Ramos (cell line): ENCODE measurements at regions not wholly inside any gene's neighbourhood (a gene's known extent, or its start where the extent isn't known, plus 50 kb on each side); places are given as distances from the start of the nearest gene placed in this dataset.

ENCODE experiments used
- in situ Hi-C: fragments of 300-500 bp; cut with MboI; formaldehyde crosslinking; loops from one replicate; pipeline ENCODE4 v1.14.3; 2022; ENCODE audit warnings: low sequenced_read_pairs; ENCODE audit not compliant: unreplicated experiment

DNA sequence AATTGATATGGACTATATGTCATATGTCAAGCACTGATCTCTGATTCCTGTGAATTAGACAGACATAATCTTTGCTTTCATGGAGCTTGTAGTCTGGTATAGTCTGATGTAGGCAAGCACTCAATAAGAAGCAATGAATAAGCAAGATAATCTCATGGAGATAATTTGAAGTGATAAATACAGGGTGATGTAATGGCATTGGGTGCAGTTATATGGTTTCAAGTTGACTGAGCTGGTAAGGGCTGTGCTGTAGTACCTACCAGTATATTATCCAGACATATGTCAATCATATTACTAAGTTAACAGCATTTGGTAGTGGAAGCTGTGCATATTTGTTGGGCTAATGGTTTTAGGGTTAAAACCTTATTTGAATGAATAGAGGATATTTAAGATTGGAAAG, 117.5 kb upstream of the PRPS1L1 start:
- in situ Hi-C loops, result no loop called here

DNA sequence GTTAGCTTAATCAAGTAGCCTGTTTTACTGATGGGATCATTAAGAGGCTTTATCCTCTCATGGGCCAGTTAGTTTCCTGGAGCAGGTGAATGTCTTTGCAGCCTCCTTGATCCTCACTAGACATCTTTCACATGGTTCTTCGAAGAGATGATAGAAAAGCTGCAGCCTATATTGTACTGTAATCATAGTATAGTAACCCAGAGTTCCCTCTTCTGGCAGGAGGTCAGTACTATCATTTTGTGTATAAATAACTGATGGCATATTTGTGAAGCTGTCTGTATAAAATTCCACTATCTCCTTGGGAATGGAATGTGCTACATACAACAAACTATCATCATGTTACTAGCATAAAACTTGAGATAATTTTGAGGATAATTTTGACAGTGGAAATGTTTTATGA, 123.8 kb upstream of the PRPS1L1 start:
- in situ Hi-C loops, result no loop called here

DNA sequence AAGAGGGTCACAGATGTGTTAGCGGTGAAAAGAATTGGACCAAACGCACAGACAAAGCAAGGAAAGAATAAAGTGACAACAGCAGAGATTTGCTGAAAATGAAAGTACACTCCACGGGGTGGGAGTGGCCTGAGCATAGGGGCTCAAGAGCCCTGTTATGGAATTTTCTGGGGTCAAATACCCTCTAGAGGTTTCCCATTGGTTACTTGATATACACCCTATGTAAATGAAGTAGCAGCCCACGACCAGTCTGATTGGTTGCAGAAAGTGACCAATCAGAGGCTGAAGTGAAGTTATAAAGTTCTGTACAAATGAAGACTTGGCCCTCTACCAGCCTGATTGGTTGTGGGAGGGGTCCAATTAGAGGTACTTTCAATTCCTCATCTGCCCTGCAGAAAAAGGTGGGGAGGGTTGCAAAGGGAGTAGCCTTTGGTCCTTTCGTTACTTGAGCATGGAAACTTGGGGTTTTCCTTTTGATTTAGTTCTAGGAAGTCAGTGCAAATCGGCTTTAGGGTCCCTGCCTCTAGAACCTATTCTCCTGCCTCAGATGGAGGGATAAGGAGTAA, 125.6 kb upstream of the PRPS1L1 start:
- in situ Hi-C loops, result no loop called here

DNA sequence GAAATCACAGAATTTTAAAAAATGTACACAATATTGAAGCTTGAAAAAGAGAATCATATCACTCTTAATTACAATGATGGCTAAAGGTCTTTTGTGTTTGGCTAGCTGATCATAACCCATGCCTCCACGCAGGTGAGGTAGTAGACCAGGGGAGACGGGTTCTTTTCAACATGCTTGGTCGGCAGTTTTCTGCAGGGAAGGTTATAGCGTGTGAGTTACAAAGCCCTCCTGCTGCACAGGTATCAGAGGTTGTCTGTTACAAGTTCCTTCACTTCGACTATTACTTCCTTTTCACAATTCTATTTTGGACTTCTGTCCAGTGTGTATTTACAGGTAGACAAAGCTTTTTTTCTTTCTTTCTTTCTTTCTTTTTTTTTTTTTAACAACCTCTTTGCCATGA, 127.1 kb upstream of the PRPS1L1 start:
- in situ Hi-C loops, result no loop called here

DNA sequence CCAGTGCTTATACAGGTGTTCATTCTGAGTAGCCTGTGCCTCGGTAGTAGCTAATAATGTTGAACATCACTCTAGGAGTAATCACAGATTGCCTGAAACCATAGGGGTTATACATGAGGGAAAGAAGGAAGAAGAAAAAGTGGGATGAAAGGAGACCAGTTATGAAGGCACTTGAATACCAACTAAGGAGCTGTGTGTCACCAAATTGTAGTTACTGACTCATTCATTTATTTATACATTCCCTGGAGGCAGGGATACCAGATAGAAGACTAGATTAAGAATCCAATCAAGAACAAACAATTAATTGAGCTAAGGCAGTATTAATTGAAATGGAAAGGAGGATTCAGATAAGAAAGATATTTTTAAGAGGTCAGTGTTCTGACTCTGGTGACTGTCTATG, 129.6 kb upstream of the PRPS1L1 start:
- in situ Hi-C loops, result no loop called here

DNA sequence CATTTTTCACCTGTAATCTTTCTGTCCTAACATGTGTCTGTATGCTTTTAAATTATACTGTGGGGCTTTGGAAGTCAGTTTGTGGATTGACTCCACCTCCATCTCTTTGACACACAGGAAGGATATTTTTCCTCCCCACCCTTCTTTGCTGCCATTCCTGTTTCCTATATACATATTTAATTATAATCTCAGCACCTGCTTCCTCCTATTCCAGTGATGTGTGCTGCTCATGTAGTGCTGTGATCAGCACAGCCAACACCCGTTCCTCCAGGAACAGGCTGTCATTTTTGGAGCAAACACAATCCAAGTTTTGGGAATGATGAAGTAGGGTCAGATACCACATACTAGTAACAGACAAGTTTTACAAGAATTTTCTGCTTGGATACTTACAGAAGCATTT, 135.0 kb upstream of the PRPS1L1 start:
- in situ Hi-C loops, result no loop called here

DNA sequence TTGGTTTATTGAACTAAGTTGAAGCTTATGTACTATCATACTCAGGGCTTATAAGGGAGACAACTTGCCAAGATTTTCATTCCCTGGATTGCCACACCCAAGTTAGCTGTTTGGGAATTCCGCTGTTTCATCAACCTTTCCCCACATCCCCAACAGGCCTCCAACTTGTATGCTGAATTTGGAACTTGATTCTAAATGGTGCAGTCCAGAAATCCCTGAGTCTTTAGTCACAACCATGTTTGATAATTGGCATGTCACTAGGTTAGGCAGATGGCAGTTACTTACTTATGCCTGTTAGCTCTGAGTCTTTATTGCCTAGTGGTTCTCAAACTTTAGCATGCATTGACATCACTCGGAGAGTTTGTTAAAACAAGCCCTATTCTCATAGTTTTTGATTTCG, 135.4 kb upstream of the PRPS1L1 start:
- in situ Hi-C loops, result no loop called here

DNA sequence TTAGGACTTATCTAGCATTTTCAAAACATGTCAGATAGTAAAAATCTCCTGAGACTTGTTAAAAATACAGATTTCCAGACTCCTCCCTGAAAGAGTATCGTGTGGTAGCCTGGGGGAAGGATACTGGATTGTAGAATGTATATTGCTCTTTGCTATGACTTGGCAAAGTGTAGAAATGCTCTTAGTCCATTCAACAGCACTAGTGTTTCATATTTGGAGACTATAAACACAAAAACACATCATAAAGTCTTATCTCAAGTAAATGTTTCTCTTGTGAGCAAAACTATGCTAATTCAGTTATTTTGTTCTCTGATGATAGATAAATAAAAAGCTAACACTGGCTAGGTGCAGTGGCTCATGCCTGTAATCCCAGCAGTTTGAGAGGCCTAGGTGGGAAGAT, 137.5 kb upstream of the PRPS1L1 start:
- in situ Hi-C loops, result no loop called here

DNA sequence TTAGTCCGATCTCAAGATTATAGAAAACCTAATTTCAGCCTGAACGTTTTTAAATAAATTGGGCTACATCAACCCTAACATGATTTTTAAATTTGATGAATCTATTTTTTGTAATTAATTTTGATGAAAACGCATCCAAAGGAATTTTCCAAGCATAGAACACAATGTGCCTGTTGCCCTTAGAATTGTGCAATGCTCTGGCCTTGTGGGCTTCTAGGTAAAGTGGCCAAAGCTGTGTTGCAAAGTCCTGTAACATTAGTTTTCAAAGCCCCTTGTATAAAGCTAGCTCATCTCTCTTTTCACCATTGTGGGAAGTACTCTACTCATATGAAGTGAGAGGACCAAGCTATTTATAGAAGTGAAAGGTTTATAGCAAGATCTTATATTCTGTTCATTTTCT, 138.4 kb upstream of the PRPS1L1 start:
- in situ Hi-C loops, result no loop called here

DNA sequence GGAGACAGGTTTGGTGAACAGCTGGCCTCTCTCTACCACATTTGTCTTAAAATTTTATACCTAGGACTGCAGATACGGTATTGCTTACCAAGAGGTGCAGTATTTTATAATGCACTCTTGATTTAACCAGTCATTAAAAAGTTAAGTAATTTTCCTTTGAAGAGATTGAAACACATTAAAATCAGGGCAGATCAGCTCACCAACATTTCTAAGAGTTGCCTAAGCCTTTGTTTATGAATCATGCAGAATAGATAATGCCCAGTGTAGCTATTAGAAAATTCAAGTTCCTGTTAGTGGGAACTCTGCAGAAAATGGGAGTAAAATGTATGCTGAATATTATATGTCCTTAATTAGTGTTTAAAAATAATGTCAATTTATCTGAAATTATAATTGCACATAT, 140.2 kb upstream of the PRPS1L1 start:
- in situ Hi-C loops, result no loop called here

DNA sequence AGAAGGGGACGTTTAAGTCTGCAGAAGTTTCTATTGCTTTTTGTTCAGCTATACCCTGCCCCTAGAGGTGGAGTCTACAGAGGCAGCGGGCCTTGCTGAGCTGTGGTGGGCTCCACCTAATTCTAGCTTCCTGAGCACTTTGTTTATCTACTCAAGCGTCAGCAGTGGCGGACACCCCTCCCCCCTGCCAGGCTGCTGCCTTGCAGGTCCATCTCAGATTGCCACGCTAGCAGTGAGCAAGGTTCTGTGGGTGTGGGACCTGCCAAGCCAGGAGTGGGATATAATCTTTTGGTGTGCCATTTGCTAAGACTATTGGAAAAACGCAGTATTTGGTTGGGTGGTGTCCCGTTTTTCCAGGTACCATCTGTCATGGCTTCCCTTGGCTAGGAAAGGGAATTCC, 147.3 kb upstream of the PRPS1L1 start:
- in situ Hi-C loops, result no loop called here

DNA sequence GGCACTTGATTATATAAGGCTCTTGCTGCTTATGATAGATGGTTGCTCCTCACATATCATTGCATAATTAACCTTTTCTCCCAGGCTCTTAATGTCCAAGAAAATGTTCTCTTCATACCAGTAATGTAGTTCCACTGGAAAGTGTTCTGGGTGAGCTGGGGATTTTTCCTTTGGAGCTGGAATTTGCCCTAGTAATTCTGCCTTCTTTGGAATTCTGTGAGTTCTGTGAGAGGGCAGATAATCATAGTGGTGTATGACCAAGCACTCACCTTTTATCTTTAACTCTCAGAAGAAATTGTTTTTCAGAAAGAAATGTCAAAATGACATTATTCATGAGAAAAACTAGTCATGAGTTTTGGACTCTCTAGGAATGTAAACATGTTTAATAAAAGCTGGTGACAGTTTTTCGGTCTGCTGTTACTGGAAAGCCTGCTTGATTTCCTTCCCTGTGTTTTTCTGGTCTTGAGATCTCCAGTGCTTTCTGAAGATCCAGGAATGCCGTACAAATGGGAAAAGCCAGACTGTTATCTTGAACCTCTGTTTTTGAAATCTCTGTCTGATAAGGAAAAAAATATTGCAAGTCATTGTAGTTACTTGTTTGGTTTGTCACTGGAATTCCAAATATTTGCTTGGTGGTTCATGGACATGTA, 148.3 kb upstream of the PRPS1L1 start:
- in situ Hi-C loops, result no loop called here

DNA sequence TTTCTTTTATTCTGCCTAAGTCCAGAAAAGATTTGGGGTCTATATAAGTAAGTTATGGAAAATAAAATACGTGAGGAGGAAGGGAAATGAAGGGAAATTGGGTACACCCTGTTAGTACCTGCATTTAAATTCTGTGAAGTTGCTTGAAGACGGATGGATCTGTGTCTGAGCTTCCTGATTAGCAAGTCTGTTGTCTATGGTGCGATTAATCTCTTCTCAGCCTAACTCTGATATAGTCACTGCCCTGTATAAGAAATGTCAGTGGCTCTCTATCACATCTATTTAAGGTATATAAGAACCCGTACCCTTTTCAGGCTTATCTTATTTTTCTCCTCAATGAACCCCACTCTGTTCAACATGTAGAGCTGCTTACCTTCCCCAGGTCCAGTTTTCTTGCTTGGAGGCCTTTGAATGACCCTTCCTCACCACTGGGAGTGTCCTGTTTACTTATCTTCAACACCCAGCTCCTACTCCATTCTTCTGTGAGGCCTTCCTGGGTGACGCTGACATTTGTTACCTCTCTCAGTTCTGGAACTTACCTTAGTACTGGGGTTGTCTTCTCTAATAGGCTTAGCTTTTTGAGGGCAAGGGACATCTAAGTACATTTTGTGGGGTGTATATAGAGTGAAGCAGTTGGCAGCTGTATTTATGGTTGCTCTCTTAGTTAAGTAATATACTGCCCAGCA, 149.6 kb upstream of the PRPS1L1 start:
- in situ Hi-C loops, result no loop called here

DNA sequence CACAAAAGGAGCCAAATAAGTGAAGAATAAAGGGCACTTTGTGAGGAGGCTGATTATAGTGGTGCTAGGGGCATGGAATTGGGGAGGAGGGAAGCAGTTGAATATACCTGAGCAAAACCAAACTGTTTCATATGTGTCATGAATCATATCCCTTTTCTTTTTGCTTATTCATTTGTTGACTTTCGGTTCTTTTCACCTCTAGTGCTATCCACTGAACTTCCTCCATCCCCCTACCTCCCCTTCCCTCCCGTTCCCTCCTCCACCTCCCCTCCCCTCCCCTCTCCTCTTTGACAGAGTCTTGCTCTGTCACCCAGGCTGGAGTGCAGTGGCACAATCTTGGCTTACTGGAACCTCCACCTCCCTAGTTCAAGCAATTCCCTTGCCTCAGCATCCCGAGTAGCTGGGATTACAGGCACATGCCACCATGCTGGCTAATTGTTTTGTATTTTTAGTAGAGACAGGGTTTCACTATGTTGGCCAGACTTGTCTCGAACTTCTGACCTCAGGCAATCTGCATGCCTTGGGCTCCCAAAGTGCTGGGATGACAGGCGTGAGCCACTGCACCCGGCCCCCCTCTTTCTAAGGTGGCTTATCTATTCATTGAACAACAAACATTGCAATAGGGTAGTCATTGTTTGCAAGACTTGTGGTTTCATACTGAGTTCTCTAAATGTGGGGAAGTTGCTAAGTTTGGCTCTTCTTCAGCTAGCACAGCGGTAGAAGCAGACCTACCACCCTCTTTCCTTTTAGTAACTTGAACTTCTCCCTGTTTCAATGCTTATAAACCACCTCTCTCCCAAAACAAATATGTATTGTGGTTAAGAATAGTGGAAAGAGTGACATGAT, 150.4 kb upstream of the PRPS1L1 start:
- in situ Hi-C loops, result no loop called here

DNA sequence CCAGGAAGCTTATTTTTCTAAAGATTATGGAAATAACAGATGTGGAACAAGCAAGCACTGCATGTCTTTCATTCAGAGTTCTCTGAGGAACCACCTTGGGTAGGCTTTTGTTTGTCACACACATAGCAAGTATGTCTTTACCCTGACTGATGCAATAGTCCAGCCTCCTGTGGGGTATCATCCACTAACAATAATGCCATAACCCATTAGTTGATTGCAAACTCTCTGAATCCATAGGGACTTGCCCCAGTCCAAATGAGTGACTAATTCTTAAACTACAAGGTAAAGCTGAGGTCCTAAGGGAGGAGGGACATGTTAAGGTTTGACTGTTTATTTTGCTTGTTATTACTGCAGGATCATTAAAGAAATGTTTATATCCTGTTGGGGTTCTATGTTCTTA, 151.4 kb upstream of the PRPS1L1 start:
- in situ Hi-C loops, result no loop called here

DNA sequence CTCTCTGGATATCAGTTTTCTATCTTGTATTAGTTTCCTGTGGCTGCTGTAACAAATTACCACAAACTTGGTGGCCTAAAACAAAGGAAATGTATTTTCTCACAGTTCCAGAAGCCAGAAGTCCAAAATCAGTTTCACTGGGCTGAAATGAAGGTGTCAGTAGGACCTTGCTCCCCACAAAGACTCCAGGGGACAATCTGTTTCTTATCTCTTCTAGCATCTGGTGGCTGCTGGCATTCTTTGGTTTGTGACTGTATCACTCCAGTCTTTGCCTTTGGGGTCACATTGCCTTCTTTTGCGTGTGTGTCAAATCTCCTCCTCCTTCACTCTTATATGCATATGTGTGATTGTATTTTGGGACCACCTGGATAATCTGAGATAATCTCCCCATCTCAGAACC, 153.0 kb upstream of the PRPS1L1 start:
- in situ Hi-C loops, result no loop called here

DNA sequence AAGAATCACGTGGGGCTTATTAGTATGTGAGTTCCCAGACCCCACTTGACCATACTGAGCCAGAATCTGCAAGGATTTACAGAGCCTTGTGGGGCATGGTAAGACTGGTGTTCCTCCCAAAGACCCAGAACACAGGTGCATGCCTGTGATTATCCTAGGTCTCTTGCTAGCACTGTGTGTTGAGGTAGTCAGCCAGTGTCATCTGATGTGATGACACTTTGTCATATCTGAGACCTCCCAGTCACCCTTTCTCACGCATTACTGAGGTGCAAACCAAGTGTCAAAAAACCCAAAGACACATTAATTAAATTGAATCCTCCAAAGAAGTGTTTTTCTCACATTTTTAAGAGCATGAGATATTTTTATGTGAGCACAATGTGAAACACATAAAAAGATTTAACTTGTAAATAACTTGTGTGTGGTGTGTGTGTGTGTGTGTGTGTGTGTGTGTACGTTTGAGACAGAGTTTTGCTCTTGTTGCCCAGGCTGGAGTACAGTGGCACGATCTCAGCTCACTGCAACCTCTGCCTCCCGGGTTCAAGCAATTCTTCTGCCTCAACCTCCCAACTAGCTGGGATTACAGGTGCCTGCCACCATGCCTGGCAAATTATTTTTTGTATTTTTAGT, 162.0 kb upstream of the PRPS1L1 start:
- in situ Hi-C loops, result no loop called here

DNA sequence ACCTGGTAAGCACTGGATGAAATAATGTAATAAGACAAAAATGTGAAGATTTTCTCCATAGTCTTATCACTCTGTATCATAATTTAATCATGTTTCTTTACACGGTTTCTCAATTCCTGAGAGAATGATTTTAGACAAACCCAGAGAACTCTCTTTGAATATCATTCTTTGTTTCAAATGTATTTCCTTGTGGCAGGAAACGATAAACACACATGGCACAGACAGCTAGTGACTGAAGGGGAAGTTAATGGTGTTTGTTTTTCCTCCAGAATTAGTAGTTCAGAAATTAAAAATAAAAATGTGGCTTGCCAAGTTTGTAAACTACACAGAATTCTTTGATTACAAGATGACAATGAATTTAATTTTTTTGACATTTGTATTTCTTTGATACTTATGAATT, 163.7 kb upstream of the PRPS1L1 start:
- in situ Hi-C loops, result no loop called here

DNA sequence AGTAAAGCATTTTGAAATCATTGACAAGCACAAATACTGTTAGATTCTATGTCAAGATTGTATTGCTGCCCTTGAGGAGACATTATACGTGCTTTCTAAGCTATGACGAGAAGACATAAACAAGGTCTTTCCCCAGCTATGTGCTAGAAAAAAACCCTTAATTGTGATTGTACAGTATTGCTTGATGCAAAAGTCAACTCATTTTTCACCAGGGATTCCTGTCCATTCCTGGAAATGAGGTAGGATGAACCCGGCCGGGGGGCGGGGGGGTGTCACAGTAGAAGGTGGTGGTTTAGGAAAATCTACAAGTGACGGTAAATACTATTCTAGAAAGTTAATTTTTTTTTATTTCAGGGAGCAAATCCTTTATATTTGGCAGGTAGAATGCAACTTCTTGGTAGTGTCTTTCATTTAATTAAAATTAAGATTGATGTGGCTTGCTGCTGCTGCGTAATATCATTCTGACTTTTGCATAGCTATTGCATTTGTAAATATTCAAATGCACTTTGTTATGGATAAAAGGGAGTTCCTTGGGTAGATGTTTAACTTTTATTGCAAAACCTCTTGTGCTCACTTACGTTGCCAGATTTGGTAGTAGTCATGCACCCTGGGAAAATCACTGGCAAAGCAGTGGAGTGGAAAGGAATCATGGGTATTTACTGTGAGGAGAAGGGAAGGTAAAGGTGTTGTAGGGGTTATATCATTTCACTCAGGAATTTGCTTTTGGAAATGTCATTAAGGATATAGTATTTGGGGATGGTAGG, 164.4 kb upstream of the PRPS1L1 start:
- in situ Hi-C loops, result no loop called here

DNA sequence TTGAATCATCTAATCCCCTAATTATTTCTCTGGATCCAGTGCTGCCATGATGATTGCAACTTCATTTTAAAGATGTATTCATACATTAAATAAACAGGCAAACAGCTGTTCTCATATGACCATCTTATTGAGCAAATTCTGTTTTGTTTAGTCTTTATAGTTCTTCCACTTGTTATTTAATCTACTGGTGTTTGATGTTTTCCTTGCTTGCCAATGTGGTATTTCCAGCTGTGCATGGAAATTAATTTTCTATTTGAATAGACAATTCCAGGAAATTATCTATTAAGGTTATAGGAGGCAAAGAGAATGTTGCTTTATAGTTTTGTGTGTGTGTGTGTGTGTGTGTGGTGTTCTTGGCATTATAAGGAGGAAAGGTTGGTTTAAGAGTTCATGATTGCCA, 167.0 kb upstream of the PRPS1L1 start:
- in situ Hi-C loops, result no loop called here
